Endothelial cell of umbilical vein (primary cell): ENCODE measurements at regions not wholly inside any gene's neighbourhood (a gene's known extent, or its start where the extent isn't known, plus 50 kb on each side); places are given as distances from the start of the nearest gene placed in this dataset.

ENCODE experiments used
- BruUV-seq: library from RNA; stranded (reverse); fragments of 400-500 nt; replicated peaks from 2 replicates; lab custom pipeline; 2021; lab: Mats Ljungman, UMichigan
- CTCF ChIA-PET: fragments of 300-600, 350-600 bp; sonication (Branson Sonifier 250); formaldehyde crosslinking; loops from one replicate; lab custom pipeline; 2021; ENCODE audit warnings: antibody characterized with exemption, inconsistent platforms; lab: Charles Lee
- POLR2A ChIA-PET: fragments of 300-600, 350-600 bp; sonication (Branson Sonifier 250); formaldehyde crosslinking; loops from one replicate; lab custom pipeline; 2021; ENCODE audit warnings: antibody characterized with exemption, inconsistent platforms; lab: Charles Lee
- DNase-seq: peaks from one replicate; pipeline ENCODE4 v3.0.0-alpha.2; 2011; ENCODE audit warnings: low read depth, low spot score
- FAIRE-seq: peaks from 2 replicates; lab custom pipeline; 2011; peaks lifted over from hg19 to GRCh38; lab: Jason Lieb, UNC
- H2AFZ ChIP-seq: 2 replicates; pipeline ENCODE4 v1.6.0; 2012; ENCODE audit warnings: low read depth, low read length, control low read depth, inconsistent platforms
- H3K27ac ChIP-seq: 2 replicates; pipeline ENCODE4 v1.5.1; 2011; ENCODE audit warnings: low read depth, mild to moderate bottlenecking, control low read depth, low read length, moderate library complexity; ENCODE audit not compliant: insufficient read depth
- H3K27me3 ChIP-seq, 2 experiments: 2 replicates each; pipeline versions ENCODE4 v1.6.0 to v1.6.1; 2011; ENCODE audit warnings: low read length in 2 of 2, mixed read lengths in 1 of 2; ENCODE audit not compliant: control insufficient read depth in 2 of 2, insufficient read depth in 2 of 2
- H3K36me3 ChIP-seq, 2 experiments: 2 replicates in 1 of 2; 3 replicates in 1 of 2; pipeline ENCODE4 v1.5.1; 2011; ENCODE audit warnings: low read length in 2 of 2, mild to moderate bottlenecking in 1 of 2, moderate library complexity in 1 of 2; ENCODE audit not compliant: control insufficient read depth in 2 of 2, insufficient read depth in 2 of 2; ENCODE audit errors: extremely low read depth in 1 of 2
- H3K4me1 ChIP-seq: 3 replicates; pipeline ENCODE4 v1.5.1; 2011; ENCODE audit warnings: mild to moderate bottlenecking, low read length; ENCODE audit not compliant: control insufficient read depth, insufficient read depth; ENCODE audit errors: extremely low read depth
- H3K4me2 ChIP-seq: 2 replicates; pipeline ENCODE4 v1.6.1; 2011; ENCODE audit warnings: low read length, control low read depth, mixed read lengths; ENCODE audit not compliant: insufficient read depth
- H3K4me3 ChIP-seq, 3 experiments: fragments of 200-600 bp in 1 of 3; sonication (generic), shearing (Covaris generic) in 1 of 3; replicated peaks in 1 of 3; 2 replicates each; pipeline ENCODE4 v1.5.1; 2011 to 2016; ENCODE audit warnings: control low read depth in 3 of 3, low read length in 3 of 3, mild to moderate bottlenecking in 2 of 3, inconsistent platforms in 1 of 3, low read depth in 1 of 3, moderate library complexity in 1 of 3; ENCODE audit not compliant: insufficient read depth in 1 of 3
- H3K79me2 ChIP-seq: 2 replicates; pipeline ENCODE4 v1.6.0; 2012; ENCODE audit warnings: low read length, inconsistent platforms; ENCODE audit not compliant: control insufficient read depth, insufficient read depth
- H3K9ac ChIP-seq: replicated peaks from 2 replicates; pipeline ENCODE3; 2011; ENCODE audit warnings: low read length, control low read depth; ENCODE audit not compliant: insufficient read depth; ENCODE audit errors: extremely low read depth
- H3K9me1 ChIP-seq: replicated peaks from 3 replicates; pipeline ENCODE4 v1.6.0; 2011; ENCODE audit warnings: mild to moderate bottlenecking, low read length; ENCODE audit not compliant: control insufficient read depth, insufficient read depth; ENCODE audit errors: extremely low read depth
- H3K9me3 ChIP-seq: replicated peaks from 2 replicates; pipeline ENCODE4 v1.5.1; 2012; ENCODE audit warnings: low read length, inconsistent platforms; ENCODE audit not compliant: control insufficient read depth, insufficient read depth
- H4K20me1 ChIP-seq: replicated peaks from 2 replicates; pipeline ENCODE3; 2011; ENCODE audit warnings: mild to moderate bottlenecking, low read length; ENCODE audit not compliant: control insufficient read depth, insufficient read depth; ENCODE audit errors: extremely low read depth
- CTCF ChIP-seq, 2 donors: IDR thresholded peaks; 1 replicate in 1 of 2; 2 replicates in 1 of 2; pipeline ENCODE4 v1.5.1; 2011; ENCODE audit warnings: low read length in 2 of 2, mild to moderate bottlenecking in 2 of 2, moderate library complexity in 2 of 2, control low read depth in 1 of 2, inconsistent platforms in 1 of 2, low read depth in 1 of 2; ENCODE audit not compliant: insufficient read depth in 1 of 2; ENCODE audit errors: extremely low read depth in 1 of 2
- FOS ChIP-seq: IDR thresholded peaks from 2 replicates; pipeline ENCODE4 v1.6.1; 2011; ENCODE audit warnings: mild to moderate bottlenecking, low read length, moderate library complexity, borderline replicate concordance; ENCODE audit not compliant: insufficient read depth
- GATA2 ChIP-seq: IDR thresholded peaks from 2 replicates; pipeline ENCODE4 v1.7.0; 2011; ENCODE audit warnings: low read depth, mild to moderate bottlenecking, moderate library complexity, mixed read lengths, low read length; ENCODE audit not compliant: insufficient read length, insufficient read depth
- MAX ChIP-seq: IDR thresholded peaks from 2 replicates; pipeline ENCODE4 v1.6.1; 2011; ENCODE audit not compliant: insufficient read depth, insufficient read length
- POLR2A ChIP-seq: IDR thresholded peaks from 2 replicates; pipeline ENCODE4 v1.6.1; 2012; ENCODE audit warnings: low read depth, mild to moderate bottlenecking, control low read depth, low read length
- POLR2AphosphoS5 ChIP-seq: IDR thresholded peaks from 2 replicates; pipeline ENCODE4 v1.6.1; 2012; ENCODE audit warnings: low read depth, mild to moderate bottlenecking, control low read depth, low read length, moderate library complexity; ENCODE audit not compliant: insufficient read depth
- dilution Hi-C: fragments of 300-500 bp; cut with MboI; formaldehyde crosslinking; loops from one replicate; pipeline ENCODE4 v1.15.0; 2019; ENCODE audit warnings: low sequenced_read_pairs; ENCODE audit not compliant: extremely low pct_ligation_motif_present
- intact Hi-C: fragments of 100-400 bp; cut with micrococcal nuclease; formaldehyde crosslinking; loops from one replicate; pipeline ENCODE4 v1.10.0; 2022

DNA sequence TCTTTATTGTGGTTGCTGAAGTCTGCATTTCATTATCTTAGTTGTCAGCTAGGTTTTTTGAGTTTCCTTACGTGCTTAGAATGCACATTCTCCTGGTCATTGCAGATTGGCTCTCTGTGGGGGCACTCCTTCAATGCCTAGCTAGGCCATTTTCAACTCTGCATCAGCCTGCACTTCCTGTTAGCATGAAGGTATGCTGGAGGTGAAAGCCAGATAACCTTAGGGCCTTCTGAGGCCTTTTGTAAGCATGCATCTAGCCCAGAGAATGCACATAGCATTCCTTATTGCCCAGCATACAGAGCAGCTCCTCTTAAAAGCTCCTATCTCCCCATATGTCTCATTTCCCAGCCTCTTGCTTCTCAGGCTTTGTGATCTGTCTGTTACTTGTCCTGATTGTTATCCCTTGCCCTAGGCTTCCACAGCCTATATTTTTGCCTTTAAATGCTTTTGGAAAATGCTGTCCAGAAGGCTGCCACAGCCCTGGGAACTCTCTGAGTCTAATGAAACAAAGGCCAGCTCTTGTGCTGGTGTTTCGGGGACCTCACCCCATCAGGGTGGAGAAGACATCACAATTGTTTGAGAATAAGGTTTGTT lies 108.1 kb upstream of the IGFBP3 start:
- H3K4me1 ChIP-seq = no peaks in the 10 kb centered on the region
- dilution Hi-C loops (no loop called here), intact Hi-C loops (no loop called here)
- no peak overlapping the region for H3K4me3 ChIP-seq
- FAIRE-seq (no peak), DNase-seq (no peak)
- no peak overlapping the region for H2AFZ ChIP-seq
- H3K36me3 ChIP-seq = no peaks in the 10 kb centered on the region
- H3K9me1 ChIP-seq = no peaks in the 10 kb centered on the region
- peaks cover 0 to 3% of the 10 kb centered on the region in 2 experiments for H3K27me3 ChIP-seq
- H3K27ac ChIP-seq = no peak overlapping the region
- no peak overlapping the region for H3K9ac ChIP-seq
- CTCF ChIA-PET = no interaction called here
- H3K79me2 ChIP-seq = no peaks in the 10 kb centered on the region
- no peaks in the 10 kb centered on the region for H4K20me1 ChIP-seq
- TF ChIP-seq FOS = no peak
- TF ChIP-seq POLR2A = no peak
- no peak for TF ChIP-seq CTCF (IDR thresholded peaks at IDR 0.05; ENCODE audit: extremely low read depth in 1 of 2, insufficient read depth in 1 of 2, low read depth in 1 of 2, low read length in 2 of 2)
- no peak for TF ChIP-seq MAX
- TF ChIP-seq GATA2 = no peak
- POLR2A ChIA-PET = no interaction called here
- H3K4me2 ChIP-seq = no peak overlapping the region
- BruUV-seq = no TSS peak
- H3K9me3 ChIP-seq = no peaks in the 10 kb centered on the region

GRCh38 chr7:46028246-46028645 lies 107.2 kb upstream of the IGFBP3 start:
- peaks cover 0 to 3% of the 10 kb centered on the region in 2 experiments for H3K27me3 ChIP-seq
- no peak overlapping the region for H2AFZ ChIP-seq
- DNase-seq (no peak), FAIRE-seq (no peak)
- H3K4me3 ChIP-seq = no peak overlapping the region
- H3K4me2 ChIP-seq = no peak overlapping the region
- ChIA-PET CTCF (no interaction called here), POLR2A (no interaction called here)
- H3K9ac ChIP-seq = no peak overlapping the region
- no peaks in the 10 kb centered on the region for H4K20me1 ChIP-seq
- no peaks in the 10 kb centered on the region for H3K79me2 ChIP-seq
- no peaks in the 10 kb centered on the region for H3K9me1 ChIP-seq
- BruUV-seq = no TSS peak
- TF ChIP-seq CTCF (IDR thresholded peaks at IDR 0.05; ENCODE audit: extremely low read depth in 1 of 2, insufficient read depth in 1 of 2, low read depth in 1 of 2, low read length in 2 of 2) (no peak), FOS (no peak), MAX (no peak), POLR2AphosphoS5 (no peak), GATA2 (no peak)
- intact Hi-C loops = no loop called here
- dilution Hi-C loops = no loop called here
- no peaks in the 10 kb centered on the region for H3K4me1 ChIP-seq
- H3K9me3 ChIP-seq = no peaks in the 10 kb centered on the region
- no peaks in the 10 kb centered on the region for H3K36me3 ChIP-seq
- H3K27ac ChIP-seq = no peak overlapping the region
